Vagina (tissue), 2 donors: ENCODE measurements at regions not wholly inside any gene's neighbourhood (a gene's known extent, or its start where the extent isn't known, plus 50 kb on each side); places are given as distances from the start of the nearest gene placed in this dataset.

Source experiments
- DNase-seq, 2 donors: peaks; one replicate each; pipeline ENCODE4 v3.0.0-alpha.2; 2017; ENCODE audit errors: extremely low spot score in 2 of 2
- H3K27ac ChIP-seq: fragments of 200-600 bp; sonication (generic); one replicate; pipeline ENCODE4 v1.5.1; 2019
- H3K27me3 ChIP-seq: fragments of 200-600 bp; sonication (generic); one replicate; pipeline ENCODE4 v1.5.1; 2019
- H3K36me3 ChIP-seq, 2 donors: fragments of 200-600 bp; sonication (generic); one replicate each; pipeline ENCODE4 v1.5.1; 2017 to 2019
- H3K4me1 ChIP-seq: fragments of 200-600 bp; sonication (generic); one replicate; pipeline ENCODE4 v1.5.1; 2019
- H3K4me3 ChIP-seq, 2 donors: fragments of 200-600 bp; sonication (generic); 1 replicate in 1 of 2; 2 replicates in 1 of 2; pipeline ENCODE4 v1.5.1; 2016 to 2019
- H3K9me3 ChIP-seq: fragments of 200-600 bp; sonication (generic); one replicate; pipeline ENCODE4 v1.5.1; 2019
- CTCF ChIP-seq, 3 experiments: fragments of 450-650 bp in 2 of 3; fragments of 200-600 bp in 1 of 3; sonication (generic) in 1 of 3; IDR thresholded peaks; one replicate each; pipeline ENCODE4 v1.5.1; 2017 to 2019; ENCODE audit warnings: antibody characterized with exemption in 3 of 3, mild to moderate bottlenecking in 2 of 3, moderate library complexity in 2 of 3
- POLR2A ChIP-seq, 2 donors: fragments of 450-650 bp; IDR thresholded peaks; one replicate each; pipeline ENCODE4 v1.6.1; 2017; ENCODE audit warnings: antibody characterized with exemption in 2 of 2, mild to moderate bottlenecking in 2 of 2, moderate library complexity in 2 of 2
- POLR2AphosphoS5 ChIP-seq, 2 donors: sonication (generic); formaldehyde crosslinking; IDR thresholded peaks; one replicate each; pipeline ENCODE4 v1.9.0; 2017; ENCODE audit warnings: antibody characterized with exemption in 2 of 2, mild to moderate bottlenecking in 2 of 2, low read depth in 1 of 2; ENCODE audit not compliant: insufficient read depth in 1 of 2
- intact Hi-C: fragments of 100-400 bp; cut with DNase I; formaldehyde crosslinking; loops from one replicate; pipeline ENCODE4 v1.15.1; 2023

DNA sequence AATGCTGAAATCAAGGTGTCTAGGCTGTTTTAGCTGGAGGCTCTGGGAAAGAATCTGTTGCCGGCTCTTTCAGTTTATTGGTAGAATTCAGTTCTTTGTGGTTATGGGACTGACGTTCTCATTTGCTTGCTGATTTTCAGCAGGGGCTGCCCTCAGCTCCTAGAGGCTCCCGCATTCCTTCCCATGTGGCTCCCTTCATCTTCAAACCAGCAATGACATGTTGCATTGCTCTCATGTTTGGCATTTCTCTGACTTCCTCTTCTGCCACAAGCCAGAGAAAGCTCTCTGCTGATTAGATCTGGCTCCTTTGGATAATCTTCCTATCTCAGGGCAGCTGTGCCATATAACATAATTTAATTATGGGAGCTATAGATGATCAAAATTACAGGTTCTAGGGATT, 360.3 kb downstream of the LRRC70 start:
- Histone ChIP-seq H3K27ac (no peak overlapping the region), H3K4me3 (no peak overlapping the region), H3K4me1 (no peaks in the 10 kb centered on the region), H3K27me3 (no peaks in the 10 kb centered on the region), H3K9me3 (no peaks in the 10 kb centered on the region), H3K36me3 (no peaks in the 10 kb centered on the region)
- no peak for TF ChIP-seq CTCF (IDR thresholded peaks at IDR 0.05)
- TF ChIP-seq POLR2AphosphoS5 (IDR thresholded peaks at IDR 0.05; ENCODE audit: insufficient read depth in 1 of 2, low read depth in 1 of 2), result no peak
- TF ChIP-seq POLR2A (IDR thresholded peaks at IDR 0.05), result no peak
- DNase-seq, result no peak
- intact Hi-C loops, result no loop called here

DNA sequence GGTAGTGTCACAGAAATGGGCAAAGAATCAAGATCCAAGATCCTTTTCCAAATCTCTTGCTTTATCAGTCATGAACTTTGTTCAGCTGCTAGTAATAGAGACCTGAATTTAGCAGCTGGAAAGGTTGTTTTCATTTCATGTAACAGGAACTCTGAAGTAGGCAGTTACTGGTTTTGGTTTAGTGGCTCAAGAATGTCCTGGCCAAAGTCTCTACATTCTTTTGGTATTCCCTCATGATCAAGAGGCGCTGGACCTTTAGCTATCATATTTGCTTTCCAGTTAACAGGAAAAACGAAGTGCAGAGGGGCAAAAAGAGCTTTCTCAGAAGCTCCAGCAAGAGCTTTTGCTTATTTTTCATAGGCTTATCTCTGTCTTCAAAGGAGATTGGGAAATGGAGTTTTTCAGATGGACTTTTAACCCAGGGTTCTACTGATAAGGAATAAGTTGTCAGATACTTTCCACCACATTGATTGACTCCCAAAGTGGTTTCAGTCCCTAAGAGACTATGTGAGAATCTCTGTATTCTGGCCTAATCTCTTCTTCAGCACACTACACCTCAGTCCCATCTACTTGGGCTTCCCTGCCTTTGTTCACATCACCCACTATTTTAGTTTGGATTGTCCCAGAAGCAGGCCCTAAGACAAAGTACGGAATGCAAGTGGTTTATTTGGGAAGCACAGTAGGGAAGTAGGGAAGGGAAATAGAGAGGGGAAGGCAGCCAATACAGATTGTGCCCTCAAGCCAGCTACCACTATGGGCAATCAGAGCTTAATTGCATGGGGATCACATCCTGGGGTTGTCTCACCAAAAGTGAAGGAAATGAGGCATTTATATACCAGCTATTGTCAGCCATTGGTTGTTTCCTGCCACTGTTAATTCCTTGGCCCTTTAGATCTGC, 359.3 kb downstream of the LRRC70 start:
- Histone ChIP-seq H3K4me3 (no peak overlapping the region), H3K4me1 (no peaks in the 10 kb centered on the region), H3K27me3 (no peaks in the 10 kb centered on the region), H3K36me3 (no peaks in the 10 kb centered on the region), H3K27ac (no peak overlapping the region), H3K9me3 (no peaks in the 10 kb centered on the region)
- no peak for TF ChIP-seq POLR2A (IDR thresholded peaks at IDR 0.05)
- no peak for TF ChIP-seq CTCF (IDR thresholded peaks at IDR 0.05)
- intact Hi-C loops, result no loop called here
- DNase-seq, result no peak

DNA sequence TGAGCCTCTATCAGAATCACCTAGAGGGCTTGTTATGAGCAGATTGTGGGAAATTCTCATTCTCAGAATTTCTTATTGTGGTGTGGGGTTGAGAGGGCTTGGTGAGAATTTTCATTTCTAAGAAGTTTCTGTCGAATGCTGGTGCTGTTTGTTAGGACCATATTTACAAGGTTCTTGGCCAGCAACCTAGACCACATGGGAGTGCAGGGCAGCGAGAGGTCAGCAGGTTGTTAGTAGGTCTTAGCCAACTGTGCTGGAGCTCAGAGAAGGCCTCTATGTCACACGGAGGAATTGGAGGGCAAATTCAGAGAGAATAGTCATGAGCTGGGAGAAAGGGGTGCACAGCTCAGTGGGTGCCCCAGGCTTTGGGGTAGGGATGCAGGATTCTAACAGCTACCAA, 357.0 kb downstream of the LRRC70 start:
- Histone ChIP-seq H3K27ac (no peak overlapping the region), H3K9me3 (no peaks in the 10 kb centered on the region), H3K27me3 (no peaks in the 10 kb centered on the region), H3K4me3 (no peak overlapping the region), H3K36me3 (no peaks in the 10 kb centered on the region), H3K4me1 (no peaks in the 10 kb centered on the region)
- no peak for DNase-seq
- TF ChIP-seq POLR2A (IDR thresholded peaks at IDR 0.05) (no peak), POLR2AphosphoS5 (IDR thresholded peaks at IDR 0.05; ENCODE audit: insufficient read depth in 1 of 2, low read depth in 1 of 2) (no peak), CTCF (IDR thresholded peaks at IDR 0.05) (no peak)
- intact Hi-C loops, result no loop called here

DNA sequence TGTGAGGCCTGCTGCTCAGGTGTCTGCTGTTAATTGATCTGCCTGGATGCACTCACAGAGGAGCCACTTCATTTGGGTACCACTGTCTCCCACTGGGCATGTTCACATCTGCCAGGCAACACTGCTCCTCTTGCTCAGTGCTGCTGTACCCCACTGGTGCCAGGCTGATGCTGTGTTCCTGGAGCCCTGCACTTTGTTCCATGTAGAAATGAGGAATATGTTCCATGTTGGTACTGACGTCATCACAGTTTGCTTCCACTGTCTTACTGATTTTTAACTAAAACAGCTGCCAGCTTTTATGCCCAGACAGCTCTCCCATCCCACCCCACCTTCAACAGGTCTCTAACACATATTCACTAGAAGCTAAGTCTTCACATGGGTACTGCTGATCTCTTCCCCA, 355.7 kb downstream of the LRRC70 start:
- no peaks in the 10 kb centered on the region for H3K4me1 ChIP-seq
- TF ChIP-seq CTCF (IDR thresholded peaks at IDR 0.05), result no peak
- TF ChIP-seq POLR2AphosphoS5 (IDR thresholded peaks at IDR 0.05; ENCODE audit: insufficient read depth in 1 of 2, low read depth in 1 of 2), result no peak
- no peak for TF ChIP-seq POLR2A (IDR thresholded peaks at IDR 0.05)
- DNase-seq, result no peak
- no peaks in the 10 kb centered on the region for H3K36me3 ChIP-seq
- no peaks in the 10 kb centered on the region for H3K27me3 ChIP-seq
- H3K4me3 ChIP-seq, result no peak overlapping the region
- no peak overlapping the region for H3K27ac ChIP-seq
- intact Hi-C loops, result no loop called here
- H3K9me3 ChIP-seq, result no peaks in the 10 kb centered on the region

DNA sequence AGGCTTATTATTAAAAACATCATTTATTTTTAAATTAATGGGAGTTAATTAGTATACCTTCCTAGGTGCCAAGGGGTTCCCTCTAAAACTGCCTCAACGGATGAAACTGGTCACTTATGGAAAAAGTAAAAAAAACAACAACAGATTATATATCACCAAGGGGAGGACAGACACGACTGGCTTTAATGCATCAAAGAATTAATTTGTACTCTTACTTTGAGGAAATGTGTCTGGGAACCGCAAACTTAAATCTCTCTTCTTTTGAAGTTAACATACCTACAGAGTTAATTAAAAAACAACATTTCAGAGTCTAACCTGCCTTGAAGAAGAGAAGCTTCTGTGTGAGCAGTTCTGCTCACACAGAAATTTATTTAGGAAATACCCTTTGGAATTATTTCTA, 354.6 kb downstream of the LRRC70 start:
- TF ChIP-seq POLR2AphosphoS5 (IDR thresholded peaks at IDR 0.05; ENCODE audit: insufficient read depth in 1 of 2, low read depth in 1 of 2) (no peak), CTCF (IDR thresholded peaks at IDR 0.05) (no peak), POLR2A (IDR thresholded peaks at IDR 0.05) (no peak)
- no peak for DNase-seq
- H3K4me1 ChIP-seq, result no peaks in the 10 kb centered on the region
- intact Hi-C loops, result no loop called here
- H3K9me3 ChIP-seq, result no peaks in the 10 kb centered on the region
- no peak overlapping the region for H3K27ac ChIP-seq
- no peak overlapping the region for H3K4me3 ChIP-seq
- no peaks in the 10 kb centered on the region for H3K27me3 ChIP-seq
- no peaks in the 10 kb centered on the region for H3K36me3 ChIP-seq
